ENCODE measurements at regions not wholly inside any gene's neighbourhood (a gene's known extent, or its start where the extent isn't known, plus 50 kb on each side); places are given as distances from the start of the nearest gene placed in this dataset.

DNA sequence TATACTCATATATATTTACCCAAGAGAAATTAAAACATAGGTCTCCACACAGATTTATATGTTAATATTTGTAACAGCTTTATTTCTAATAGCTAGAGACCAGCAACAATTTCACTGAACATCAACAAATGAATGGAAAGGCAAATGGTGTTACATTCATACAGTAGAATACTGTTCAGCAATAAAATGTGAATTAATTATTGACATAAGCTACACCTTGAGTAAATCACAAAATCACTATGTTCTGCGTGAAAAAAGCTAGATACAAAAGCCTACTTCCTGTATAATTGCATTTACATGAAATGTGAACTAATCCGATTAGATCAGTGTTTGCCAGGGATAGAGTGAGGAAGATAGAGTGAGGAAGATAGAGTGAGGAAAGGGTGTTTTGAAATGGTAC is 945.7 kb downstream of the SQOR start:
- Mint-ChIP-seq H3K27ac (no peak overlapping the region), H3K9me3 (ENCODE audit: insufficient read depth) (peaks cover 8% of the 10 kb centered on the region), H3K4me1 (no peaks in the 10 kb centered on the region), H3K4me3 (no peak overlapping the region), H3K27me3 (no peaks in the 10 kb centered on the region)
- DNase-seq = no peak
- no CpG with 5 or more reads among the region's 2 CpGs for WGBS (ENCODE audit: insufficient coverage)
- no peaks in the 10 kb centered on the region for H3K79me2 ChIP-seq (ENCODE audit: control insufficient read depth, insufficient read depth, low read length)
- H3K27me3 ChIP-seq (replicated peaks in 1 of 4; ENCODE audit: control extremely low read depth in 1 of 4, control insufficient read depth in 3 of 4, insufficient read depth in 4 of 4, low read length in 3 of 4) = no peaks in the 10 kb centered on the region
- intact Hi-C loops (cut with micrococcal nuclease) = no loop called here
- H3K9ac ChIP-seq (ENCODE audit: low read length) = no peak overlapping the region
- TF ChIP-seq, protein P1, sequence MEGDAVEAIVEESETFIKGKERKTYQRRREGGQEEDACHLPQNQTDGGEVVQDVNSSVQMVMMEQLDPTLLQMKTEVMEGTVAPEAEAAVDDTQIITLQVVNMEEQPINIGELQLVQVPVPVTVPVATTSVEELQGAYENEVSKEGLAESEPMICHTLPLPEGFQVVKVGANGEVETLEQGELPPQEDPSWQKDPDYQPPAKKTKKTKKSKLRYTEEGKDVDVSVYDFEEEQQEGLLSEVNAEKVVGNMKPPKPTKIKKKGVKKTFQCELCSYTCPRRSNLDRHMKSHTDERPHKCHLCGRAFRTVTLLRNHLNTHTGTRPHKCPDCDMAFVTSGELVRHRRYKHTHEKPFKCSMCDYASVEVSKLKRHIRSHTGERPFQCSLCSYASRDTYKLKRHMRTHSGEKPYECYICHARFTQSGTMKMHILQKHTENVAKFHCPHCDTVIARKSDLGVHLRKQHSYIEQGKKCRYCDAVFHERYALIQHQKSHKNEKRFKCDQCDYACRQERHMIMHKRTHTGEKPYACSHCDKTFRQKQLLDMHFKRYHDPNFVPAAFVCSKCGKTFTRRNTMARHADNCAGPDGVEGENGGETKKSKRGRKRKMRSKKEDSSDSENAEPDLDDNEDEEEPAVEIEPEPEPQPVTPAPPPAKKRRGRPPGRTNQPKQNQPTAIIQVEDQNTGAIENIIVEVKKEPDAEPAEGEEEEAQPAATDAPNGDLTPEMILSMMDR (IDR thresholded peaks at IDR 0.05) = no peak
- TF ChIP-seq EZH2 (IDR thresholded peaks at IDR 0.05; ENCODE audit: borderline replicate concordance, insufficient read depth, low read depth, low read length, poor library complexity, severe bottlenecking) = no peak
- no peaks in the 10 kb centered on the region for H3K9me3 ChIP-seq (ENCODE audit: control extremely low read depth in 1 of 3, control insufficient read depth in 2 of 3, insufficient read depth in 1 of 3, low read length in 2 of 3)
- H2AFZ ChIP-seq (ENCODE audit: insufficient read depth, low read depth, low read length, poor library complexity, severe bottlenecking) = no peak overlapping the region
- no peak overlapping the region for H3K4me3 ChIP-seq (ENCODE audit: control extremely low read depth in 1 of 5, extremely low read depth in 1 of 5, insufficient read depth in 1 of 5, low read depth in 2 of 5, low read length in 4 of 5)
- no peak overlapping the region for H3K4me2 ChIP-seq (replicated peaks; ENCODE audit: low read depth, low read length, poor library complexity, severe bottlenecking)
- ChIA-PET POLR2A (no interaction called here), CTCF (no interaction called here)
- no peaks in the 10 kb centered on the region for H4K20me1 ChIP-seq (ENCODE audit: control insufficient read depth, insufficient read depth, low read length, poor library complexity, severe bottlenecking)
- H3K27ac ChIP-seq (ENCODE audit: low read length in 2 of 2) = no peak overlapping the region
- ATAC-seq (ENCODE audit: low read depth) = no peak
- H3K36me3 ChIP-seq (replicated peaks in 1 of 2; ENCODE audit: control extremely low read depth in 1 of 2, control insufficient read depth in 1 of 2, extremely low read depth in 1 of 2, insufficient read depth in 2 of 2, low read length in 1 of 2) = no peaks in the 10 kb centered on the region
- no peaks in the 10 kb centered on the region for H3K4me1 ChIP-seq (ENCODE audit: control insufficient read depth in 2 of 2, insufficient read depth in 2 of 2, low read length in 2 of 2)

DNA sequence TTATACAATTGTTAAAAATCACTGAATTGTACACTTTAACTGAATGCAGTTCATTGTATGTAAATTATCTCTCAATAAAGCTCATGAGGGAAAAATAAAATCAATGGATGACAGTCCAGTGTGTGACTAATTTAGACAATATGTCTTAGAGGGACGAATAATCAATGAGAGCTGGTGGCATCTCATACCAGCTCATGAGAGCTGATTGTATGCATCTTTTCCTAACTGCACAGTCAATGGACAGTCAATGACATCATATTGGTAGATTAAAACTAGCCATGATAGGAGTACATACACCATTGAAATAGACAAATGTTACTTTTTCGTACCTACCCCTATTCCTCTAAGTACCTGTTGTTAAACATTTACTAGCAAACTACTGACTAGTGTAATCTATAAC is 946.1 kb downstream of the SQOR start:
- no peak for ATAC-seq (ENCODE audit: low read depth)
- WGBS (ENCODE audit: insufficient coverage) = no CpG with 5 or more reads among the region's 2 CpGs
- intact Hi-C loops (cut with micrococcal nuclease) = no loop called here

More for the DNA sequence above, 946.1 kb downstream of the SQOR start:
- Mint-ChIP-seq H3K27ac (no peak overlapping the region), H3K4me3 (no peak overlapping the region), H3K27me3 (no peaks in the 10 kb centered on the region), H3K9me3 (ENCODE audit: insufficient read depth) (peaks cover 8% of the 10 kb centered on the region), H3K4me1 (no peaks in the 10 kb centered on the region)
- no peak for DNase-seq
- Histone ChIP-seq H3K9me3 (ENCODE audit: control extremely low read depth in 1 of 3, control insufficient read depth in 2 of 3, insufficient read depth in 1 of 3, low read length in 2 of 3) (no peaks in the 10 kb centered on the region), H4K20me1 (ENCODE audit: control insufficient read depth, insufficient read depth, low read length, poor library complexity, severe bottlenecking) (no peaks in the 10 kb centered on the region), H3K9ac (ENCODE audit: low read length) (no peak overlapping the region), H3K79me2 (ENCODE audit: control insufficient read depth, insufficient read depth, low read length) (no peaks in the 10 kb centered on the region), H3K27ac (ENCODE audit: low read length in 2 of 2) (no peak overlapping the region), H2AFZ (ENCODE audit: insufficient read depth, low read depth, low read length, poor library complexity, severe bottlenecking) (no peak overlapping the region), H3K4me2 (replicated peaks; ENCODE audit: low read depth, low read length, poor library complexity, severe bottlenecking) (no peak overlapping the region), H3K4me1 (ENCODE audit: control insufficient read depth in 2 of 2, insufficient read depth in 2 of 2, low read length in 2 of 2) (no peaks in the 10 kb centered on the region), H3K4me3 (ENCODE audit: control extremely low read depth in 1 of 5, extremely low read depth in 1 of 5, insufficient read depth in 1 of 5, low read depth in 2 of 5, low read length in 4 of 5) (no peak overlapping the region), H3K27me3 (replicated peaks in 1 of 4; ENCODE audit: control extremely low read depth in 1 of 4, control insufficient read depth in 3 of 4, insufficient read depth in 4 of 4, low read length in 3 of 4) (no peaks in the 10 kb centered on the region), H3K36me3 (replicated peaks in 1 of 2; ENCODE audit: control extremely low read depth in 1 of 2, control insufficient read depth in 1 of 2, extremely low read depth in 1 of 2, insufficient read depth in 2 of 2, low read length in 1 of 2) (no peaks in the 10 kb centered on the region)
- TF ChIP-seq, protein P1 (IDR thresholded peaks at IDR 0.05) = no peak
- no peak for TF ChIP-seq EZH2 (IDR thresholded peaks at IDR 0.05; ENCODE audit: borderline replicate concordance, insufficient read depth, low read depth, low read length, poor library complexity, severe bottlenecking)
- POLR2A ChIA-PET = no interaction called here
- CTCF ChIA-PET = no interaction called here

All from B cell (primary cell).